ENCODE measurements at regions not wholly inside any gene's neighbourhood (a gene's known extent, or its start where the extent isn't known, plus 50 kb on each side); places are given as distances from the start of the nearest gene placed in this dataset.

DNA sequence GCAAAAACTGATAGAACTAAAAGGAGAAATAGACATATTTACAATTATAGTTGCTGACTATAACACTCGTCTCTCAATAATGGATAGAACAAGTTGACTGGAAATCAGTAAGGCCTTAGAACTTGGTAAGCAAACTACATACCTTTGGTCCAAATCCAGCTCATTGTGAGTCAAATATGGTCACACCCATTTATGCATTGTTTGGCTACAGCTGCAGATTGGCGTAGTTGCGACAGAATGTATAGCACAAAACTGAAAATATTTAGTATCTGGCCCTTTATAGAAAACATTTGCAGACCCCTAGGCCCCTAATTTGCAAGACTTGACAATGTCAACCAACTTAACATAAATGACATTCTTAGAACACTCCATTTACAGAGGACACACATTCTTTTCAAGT, 103.6 kb upstream of the EGR2 start:
- DNase-seq, result no peak

DNA sequence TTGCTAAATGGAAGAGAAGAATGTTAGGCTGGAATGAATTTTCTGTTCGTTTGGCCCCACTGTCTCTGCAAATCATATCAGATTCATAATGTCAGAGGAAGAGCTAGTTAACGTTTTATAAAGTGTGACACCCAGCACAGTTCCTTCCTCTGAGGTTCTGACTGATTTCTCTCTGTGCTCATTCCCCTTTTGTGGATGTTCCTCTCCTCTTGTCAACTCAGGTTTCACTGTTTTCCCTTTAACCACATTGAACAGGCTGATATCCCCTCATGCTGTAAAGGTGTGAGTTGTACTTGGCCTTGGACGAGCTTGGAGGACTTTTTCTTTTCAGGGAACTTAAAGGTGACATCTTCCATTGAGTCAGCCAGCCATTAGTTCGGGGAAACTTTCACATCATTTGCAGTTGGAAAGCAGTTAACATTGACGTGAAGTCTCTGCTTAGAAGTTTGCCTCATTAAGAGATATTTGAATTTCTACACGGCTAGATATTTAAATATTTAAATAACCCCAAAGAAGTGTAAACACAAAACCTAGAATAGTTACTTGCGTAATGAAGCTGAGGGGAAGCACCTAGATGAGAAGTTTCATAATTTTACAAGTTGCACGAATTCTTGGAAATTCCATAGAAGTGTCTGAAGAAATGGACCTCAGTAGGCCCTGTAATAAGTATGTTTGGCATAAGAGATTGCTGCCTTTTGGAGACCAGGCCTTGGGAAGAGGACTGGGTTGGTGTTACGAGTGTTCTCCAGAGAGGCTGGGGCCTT, 101.5 kb upstream of the EGR2 start:
- no peak for DNase-seq

- no peak for DNase-seq
Measured at GRCh38 chr10:62916141-62916603, 100.0 kb upstream of the EGR2 start.

DNA sequence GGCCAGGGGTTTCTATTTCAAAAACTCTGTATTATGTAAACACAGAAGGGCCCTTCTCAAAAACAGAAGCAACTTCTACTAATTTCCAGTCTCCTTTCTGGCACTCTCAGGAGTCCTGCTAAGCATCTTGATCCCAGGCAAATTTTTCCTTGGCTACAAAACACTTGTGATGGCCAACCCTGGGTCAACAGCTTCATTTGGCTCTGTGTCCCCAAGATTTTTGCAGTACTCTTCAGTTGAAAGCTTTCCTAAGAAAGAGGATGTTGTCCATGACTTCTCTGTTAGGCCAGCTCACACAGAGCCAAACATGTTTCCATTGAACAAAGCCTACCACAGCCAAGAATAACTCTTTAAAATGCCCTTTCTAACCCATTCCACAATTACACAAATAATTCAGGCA, 99.0 kb upstream of the EGR2 start:
- no peak for DNase-seq

- no peak for DNase-seq
Measured at GRCh38 chr10:62912086-62912485, 95.9 kb upstream of the EGR2 start.

DNA sequence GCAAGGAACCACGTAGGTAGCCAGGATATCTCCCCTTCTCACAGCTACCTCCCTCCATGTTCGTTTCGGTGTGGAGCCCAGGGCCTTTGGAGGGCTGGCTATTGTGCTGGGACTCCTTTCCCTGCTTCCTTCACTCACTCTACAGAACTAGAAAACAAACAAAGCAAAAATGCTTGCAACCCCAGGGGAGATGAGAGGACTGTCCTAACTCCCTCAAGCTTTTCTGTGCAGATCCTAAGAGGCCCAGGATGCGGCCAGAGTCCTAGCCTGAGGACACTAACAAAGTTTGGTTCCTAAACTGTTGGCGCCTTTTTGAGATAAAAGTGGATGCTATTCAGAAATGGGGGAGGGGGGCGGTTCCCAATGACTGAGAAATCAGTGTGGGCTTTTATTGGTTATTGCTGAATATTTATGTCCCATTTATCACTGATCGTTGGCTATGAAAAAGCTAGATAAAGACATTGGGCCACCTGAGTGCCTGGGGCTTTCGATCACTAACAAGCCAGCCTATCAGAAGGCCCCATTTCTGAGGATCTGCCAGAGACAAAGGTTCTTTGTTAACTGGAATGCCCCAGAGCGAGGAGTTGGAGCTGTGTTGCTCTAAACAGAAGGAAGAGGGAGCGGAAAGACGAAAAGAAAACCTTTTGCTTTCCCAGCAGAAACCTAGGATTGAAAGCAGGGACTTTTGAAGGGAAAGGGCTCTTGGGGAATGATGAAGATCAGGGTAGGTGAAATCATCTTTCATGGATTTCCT, 95.2 kb upstream of the EGR2 start:
- no peak for DNase-seq

- DNase-seq, result peak; percentile 26 to 72
Measured at GRCh38 chr10:62907470-62908212, 91.5 kb upstream of the EGR2 start.

DNA sequence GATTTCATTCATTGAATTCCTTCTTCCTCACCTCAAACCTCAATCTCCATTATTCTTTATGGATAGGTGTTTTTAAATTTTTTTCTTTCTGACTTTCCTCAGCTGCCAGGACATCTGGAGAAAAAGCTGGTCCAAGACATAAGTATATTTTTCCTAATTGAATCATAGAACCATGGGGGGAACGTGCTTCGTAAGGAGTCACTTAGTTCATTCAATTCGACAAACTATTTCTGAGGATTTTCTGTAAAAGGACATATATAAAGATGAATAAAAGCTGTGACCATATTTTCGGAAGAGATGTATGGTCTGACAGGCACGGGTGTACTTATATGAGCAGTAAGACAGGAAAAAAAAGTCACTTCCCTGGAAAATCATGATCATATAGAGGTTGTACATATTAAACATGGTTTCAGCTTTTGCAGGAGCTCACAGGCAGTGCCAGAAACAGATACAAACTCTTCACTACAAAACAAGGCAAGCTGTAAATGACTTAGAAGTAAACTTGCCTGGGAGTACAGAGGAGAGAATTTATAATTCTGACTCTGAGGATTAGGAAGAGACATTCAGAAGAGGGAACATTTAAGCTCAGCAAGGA, 88.2 kb upstream of the EGR2 start:
- DNase-seq, result no peak

GRCh38 chr10:62903828-62904227, 87.7 kb upstream of the EGR2 start:
- no peak for DNase-seq

- DNase-seq, result no peak
Measured at GRCh38 chr10:62900829-62901571, 84.8 kb upstream of the EGR2 start.

DNA sequence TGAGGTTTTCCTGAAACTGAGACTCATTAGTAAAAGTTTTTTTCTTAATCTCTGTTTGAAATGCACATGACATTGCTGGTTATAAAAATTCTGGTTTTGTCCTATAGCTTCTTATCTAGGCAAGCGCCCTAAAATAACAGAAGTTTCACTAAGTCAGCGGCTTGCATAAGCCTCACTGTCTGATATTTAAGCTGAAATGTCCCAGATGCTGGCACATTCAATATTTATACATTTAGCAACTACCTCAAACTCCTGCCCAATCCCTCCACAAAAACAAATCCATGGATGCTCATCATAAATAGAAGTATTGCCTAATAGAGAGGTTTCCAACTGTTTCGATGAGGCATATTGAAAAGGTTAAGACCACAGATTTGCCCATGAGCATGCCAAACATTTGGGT, 83.1 kb upstream of the EGR2 start:
- no peak for DNase-seq

DNA sequence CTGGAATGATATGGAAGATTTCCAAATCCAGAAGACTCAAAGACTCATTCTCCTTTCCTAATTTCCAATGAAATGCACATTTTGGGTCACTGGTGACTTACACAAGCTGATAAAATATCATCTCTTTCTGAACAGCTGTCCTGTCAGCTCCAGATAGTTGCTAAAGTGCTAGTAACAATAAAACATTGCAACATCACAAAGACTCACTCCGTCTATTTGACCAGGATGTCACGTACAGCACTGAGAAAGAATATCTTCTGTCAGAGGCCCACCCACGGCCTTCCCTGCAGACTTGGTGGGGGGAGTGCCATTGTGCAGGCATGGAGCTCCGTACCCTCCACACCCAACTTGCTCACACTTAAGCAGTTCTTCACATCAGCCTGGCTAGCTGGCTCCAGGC, 78.9 kb upstream of the EGR2 start:
- no peak for DNase-seq

- DNase-seq, result no peak
Measured at GRCh38 chr10:62894156-62894555, 78.0 kb upstream of the EGR2 start.

DNA sequence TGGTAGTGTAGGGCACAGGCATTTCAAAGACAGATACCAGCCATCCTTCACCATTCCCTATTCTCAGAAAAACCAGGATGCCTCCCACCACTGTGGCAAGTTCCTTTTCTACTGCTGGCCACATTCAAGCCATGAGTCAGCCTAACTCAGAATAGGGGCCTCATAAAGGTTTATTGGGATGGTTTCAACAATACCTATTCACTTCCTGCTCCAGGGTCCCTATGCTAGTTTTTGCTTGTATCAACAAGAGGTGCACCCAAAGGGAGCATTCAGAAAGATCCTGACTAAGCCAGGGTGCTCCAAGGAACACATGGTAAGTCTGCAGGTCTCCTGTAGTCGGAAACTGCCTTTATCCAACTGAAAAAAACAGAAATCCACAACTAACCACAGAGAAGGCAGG, 76.9 kb upstream of the EGR2 start:
- DNase-seq, result no peak

DNA sequence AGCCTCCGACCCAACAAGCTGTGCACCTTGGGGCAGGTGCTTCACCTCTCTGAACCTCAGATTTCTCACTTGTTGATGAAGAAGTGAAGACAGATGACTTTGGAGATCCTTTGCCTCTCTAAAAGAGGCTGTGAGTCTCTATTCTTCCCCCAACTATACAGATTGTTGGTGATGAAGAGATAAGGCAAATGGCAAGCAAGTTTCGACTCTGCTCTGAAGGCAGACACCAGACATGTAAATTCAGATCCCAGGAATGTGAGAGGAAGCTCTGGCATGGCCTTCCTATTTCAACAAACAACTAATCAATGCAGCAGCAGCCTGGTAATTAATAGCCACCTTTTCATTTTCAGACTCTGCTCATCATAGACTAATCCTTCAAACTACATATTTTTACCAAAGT, 74.2 kb upstream of the EGR2 start:
- DNase-seq, result no peak

GRCh38 chr10:62887642-62888041, 71.5 kb upstream of the EGR2 start:
- no peak for DNase-seq

DNA sequence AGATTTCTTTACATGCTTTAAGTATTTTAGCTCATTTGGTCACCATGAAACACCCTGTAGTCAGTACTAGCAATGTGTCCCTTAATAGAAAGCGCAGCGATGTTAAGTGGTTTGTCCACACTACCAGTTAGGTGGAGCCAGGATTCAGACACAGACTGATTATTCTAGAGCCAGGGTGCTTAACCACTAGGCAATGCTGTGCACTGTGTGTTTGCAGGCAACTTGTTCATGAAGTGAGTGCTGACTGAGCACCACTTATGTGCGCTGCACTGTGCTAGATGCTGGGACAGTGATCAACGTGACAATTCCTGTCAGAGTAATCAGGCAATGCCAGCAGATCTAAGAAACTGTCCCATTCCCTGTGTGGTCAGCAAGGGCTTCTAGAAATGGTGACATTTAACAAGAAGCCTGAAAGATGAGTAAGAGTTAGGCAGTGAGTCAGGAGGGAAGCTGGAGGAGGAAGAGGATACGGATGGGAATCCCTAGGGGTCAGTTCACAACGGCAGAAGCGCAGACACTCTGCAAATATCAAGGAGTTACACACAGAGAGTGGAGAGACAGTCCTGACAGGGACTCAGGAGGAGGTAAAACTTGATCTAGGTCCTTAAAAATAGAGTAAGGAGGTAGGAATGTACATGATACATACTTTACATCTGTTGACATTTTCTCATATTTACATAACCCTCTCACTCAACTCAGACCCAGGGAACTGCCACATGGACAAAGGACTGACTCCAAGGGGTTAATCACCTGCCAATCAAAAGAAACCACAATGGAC, 69.7 kb upstream of the EGR2 start:
- DNase-seq, result no peak

GRCh38 chr10:62880162-62880561, 64.0 kb upstream of the EGR2 start:
- DNase-seq, result no peak

DNA sequence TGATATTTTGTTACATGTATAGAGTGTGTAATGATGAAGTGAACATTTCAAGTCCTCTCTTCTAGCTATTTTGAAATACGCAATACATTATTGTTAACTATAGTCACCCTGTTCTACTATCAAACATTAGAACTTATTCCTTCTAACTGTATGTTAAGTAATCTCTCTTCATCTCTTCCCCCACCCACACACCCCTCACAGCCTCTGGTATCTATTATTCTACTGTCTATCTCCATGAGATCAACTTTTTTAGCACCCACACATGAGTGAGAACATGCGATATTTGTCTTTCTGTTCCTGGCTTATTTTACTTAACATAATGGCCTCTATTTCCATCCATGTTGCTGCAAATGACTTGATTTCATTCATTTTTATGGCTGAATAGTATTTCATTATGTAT, 57.7 kb upstream of the EGR2 start:
- DNase-seq, result no peak

- no peak for DNase-seq
Measured at GRCh38 chr10:62870866-62871265, 54.7 kb upstream of the EGR2 start.

DNA sequence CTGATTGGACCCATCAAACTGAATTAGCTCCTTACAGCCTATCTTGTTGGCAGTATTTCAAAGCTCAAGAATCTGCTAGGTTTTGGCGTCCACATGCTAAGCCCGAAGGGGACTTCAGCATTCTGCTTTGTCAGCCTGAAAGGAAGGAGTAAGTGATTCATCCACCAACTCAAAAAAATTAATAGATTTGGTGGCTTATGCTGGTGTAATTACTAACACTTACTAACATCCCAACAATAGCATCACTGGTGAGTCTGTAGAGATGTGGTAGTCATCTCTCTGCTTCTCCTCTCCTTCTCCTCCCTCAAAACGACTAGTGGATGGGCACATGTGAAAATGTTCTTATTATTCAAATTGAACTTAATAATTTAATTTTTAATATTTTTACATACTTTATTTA, 53.8 kb upstream of the EGR2 start:
- DNase-seq, result no peak

DNA sequence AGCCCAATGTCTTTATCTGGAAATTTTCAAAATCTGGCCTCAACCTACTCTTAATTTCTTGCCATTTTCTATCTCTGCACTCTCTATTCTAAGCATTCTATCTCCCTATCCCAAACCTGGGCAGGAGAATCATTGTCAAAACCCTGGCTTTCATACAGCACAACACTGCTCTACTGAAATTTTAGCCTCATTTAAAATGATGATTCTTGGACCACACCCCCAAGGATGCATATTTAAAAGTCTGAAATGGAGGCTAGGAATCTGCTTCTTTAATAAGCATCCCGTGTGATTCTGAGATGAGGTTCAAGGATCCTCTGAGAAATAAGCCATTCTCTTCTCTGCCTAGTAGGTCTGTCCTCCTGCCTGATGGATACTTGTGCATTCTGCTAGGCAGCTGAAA, 50.8 kb upstream of the EGR2 start:
- no peak for DNase-seq

All from NCI-H2081 (cell line).